ELR (cell line): ENCODE measurements at regions not wholly inside any gene's neighbourhood (a gene's known extent, or its start where the extent isn't known, plus 50 kb on each side); places are given as distances from the start of the nearest gene placed in this dataset.

ENCODE experiments used
- DNase-seq: peaks from one replicate; pipeline ENCODE4 v3.0.0-alpha.2; 2015; ENCODE audit warnings: low read depth

- no peak for DNase-seq
Observed at GRCh38 chr2:23291239-23291638, 93.7 kb upstream of the KLHL29 start.

DNA sequence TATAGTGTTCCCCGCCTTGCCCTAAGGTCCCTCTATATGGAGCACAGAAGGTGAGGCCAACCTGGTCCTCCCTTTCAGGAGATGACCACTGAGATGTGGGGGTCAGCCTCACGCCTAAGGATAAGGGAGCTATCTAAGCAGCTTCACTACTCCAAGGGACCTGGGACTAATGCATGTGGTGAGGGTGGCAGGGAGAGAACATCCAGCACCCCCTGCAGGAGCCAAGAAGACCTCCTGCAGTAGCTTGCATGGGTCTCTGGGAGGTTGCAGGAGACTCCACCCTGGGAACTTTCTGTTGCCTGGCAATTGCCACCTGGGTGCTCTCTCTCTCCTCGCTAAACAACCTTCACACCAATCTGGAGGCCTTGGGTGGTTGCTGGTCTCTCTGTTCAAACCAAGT, 93.0 kb upstream of the KLHL29 start:
- DNase-seq = no peak

- DNase-seq = no peak
Observed at GRCh38 chr2:23293063-23293462, 91.9 kb upstream of the KLHL29 start.

- DNase-seq = no peak
Observed at GRCh38 chr2:23293731-23294130, 91.2 kb upstream of the KLHL29 start.

GRCh38 chr2:23294238-23294637, 90.7 kb upstream of the KLHL29 start:
- DNase-seq = no peak

- no peak for DNase-seq
Observed at GRCh38 chr2:23296691-23297090, 88.3 kb upstream of the KLHL29 start.

GRCh38 chr2:23297112-23297511, 87.9 kb upstream of the KLHL29 start:
- no peak for DNase-seq

DNA sequence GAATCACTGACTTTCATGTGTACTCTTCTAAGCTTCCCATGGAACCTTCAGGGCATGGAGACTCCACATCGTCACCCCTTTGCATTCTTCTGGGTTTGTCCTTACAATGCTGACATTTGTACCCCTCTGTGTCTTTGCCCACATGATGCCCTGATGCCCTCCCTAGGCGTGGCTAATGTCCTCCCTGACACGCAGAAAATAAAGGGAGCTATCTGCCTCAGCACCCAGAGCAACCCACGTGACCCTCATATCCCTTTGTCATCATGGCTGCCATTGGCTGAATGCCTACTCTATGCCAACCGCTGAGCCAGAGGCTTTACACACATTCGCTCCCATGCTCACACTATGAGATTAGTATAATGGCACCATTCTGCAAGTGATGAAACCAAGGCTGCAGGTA, 86.4 kb upstream of the KLHL29 start:
- DNase-seq = no peak

DNA sequence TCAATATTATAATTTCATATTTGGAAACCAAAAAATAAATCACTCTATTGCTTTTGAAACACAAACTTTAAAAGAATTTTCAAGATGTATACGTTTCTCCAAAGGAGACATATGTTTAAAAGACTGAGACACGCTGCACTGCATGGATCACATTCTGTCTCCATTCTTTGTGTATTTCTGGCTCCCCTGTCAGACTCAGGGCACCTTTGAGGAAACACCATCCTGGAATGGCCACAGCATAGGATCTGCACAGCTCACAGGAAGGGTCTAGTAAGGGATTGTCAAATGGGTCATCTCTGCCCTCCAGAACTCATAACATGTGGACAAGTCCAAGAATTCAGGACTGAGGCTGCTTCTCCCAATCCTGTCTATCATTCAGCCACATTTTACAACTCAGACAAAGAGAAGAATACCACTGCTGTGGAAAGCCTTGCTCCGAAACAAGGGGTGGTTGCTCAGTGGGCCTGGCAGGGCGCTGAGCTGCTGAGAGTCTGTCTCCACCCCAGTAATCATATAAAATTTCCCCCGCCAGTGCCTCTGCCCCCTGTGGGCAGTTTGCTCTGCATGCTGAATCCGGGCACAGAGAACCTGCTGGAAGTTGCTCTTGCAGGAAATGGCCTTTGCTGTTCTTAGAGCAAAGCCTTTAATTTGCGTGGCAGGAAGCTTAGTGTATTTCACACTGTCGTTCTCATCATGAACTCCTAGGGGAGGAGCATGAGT, 85.3 kb upstream of the KLHL29 start:
- DNase-seq = no peak

DNA sequence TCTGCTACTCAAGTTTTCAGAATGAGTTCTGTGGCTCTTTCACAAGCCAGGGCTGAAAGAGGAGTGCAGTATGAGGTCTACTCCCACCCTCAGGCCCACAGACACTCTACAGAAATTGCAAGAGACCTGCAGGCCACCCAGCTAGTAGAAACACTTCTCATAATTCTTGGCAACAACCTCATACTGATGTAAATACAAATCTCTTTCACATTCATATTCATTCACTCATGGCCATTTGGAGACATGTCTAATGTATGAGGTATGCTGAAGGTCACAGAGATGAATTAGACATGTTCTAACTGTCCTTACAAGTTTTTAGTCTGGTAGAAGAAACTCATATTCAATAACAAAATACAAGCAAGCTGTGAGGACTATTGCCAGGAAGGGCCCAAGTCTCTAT, 83.8 kb upstream of the KLHL29 start:
- DNase-seq = peak; percentile 30

DNA sequence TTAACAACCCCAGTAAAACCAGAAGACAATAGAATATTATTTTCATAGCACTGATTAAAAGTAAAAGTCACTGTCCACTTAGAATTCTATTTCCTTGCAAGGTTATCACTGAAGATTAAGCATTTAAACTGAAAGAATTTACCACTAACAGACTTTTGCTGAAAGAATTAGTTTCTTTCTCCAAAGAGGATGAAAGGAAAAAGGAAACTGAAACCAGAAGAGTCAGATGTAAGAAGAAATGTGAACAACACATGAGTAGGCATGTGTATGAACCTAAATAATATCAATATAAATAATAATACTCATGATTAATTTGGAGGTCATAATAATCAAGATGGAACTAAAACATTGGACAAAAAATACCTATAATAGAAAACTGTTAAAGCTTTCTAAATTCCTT, 82.4 kb upstream of the KLHL29 start:
- DNase-seq = peak; percentile 28

DNA sequence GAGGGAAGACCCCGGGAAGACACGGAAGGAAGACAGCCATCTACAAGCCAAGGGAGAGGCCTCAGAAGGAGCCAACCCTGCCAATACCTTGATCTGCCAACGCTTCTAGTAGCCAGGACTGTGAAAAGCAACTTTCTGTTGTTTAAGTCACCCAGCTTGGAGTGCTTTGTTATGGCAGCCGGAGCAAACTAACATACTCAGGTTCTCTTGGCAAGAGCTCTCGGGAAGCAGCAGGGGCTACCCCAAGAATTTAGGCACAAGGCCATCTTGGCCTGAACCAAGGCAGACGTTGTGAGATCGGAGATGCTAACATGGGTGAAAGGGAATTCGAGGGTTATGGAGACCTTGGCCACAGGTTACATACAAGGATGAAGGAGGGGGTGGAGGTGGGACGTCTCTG, 78.6 kb upstream of the KLHL29 start:
- DNase-seq = no peak

DNA sequence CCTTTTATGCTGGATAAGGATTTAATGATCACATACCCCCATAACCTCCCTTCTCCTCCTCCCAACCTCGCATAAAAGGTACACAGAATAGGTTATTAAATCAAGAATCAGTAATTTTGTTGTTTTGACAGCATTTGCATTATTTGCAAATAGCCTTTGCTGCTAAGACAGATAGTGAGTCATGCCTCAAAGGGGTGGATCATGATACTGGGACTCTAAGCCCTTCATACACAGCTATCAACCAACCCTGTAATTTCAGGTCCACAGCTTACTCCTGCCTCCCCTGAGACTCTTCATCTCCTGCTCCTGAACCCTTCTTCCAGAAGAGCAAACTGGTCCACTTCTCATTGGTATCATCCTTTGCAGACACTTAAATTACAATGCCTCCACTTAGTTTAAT, 73.8 kb upstream of the KLHL29 start:
- DNase-seq = no peak

- DNase-seq = peak; percentile 49
Observed at GRCh38 chr2:23312996-23313606, 71.9 kb upstream of the KLHL29 start.

DNA sequence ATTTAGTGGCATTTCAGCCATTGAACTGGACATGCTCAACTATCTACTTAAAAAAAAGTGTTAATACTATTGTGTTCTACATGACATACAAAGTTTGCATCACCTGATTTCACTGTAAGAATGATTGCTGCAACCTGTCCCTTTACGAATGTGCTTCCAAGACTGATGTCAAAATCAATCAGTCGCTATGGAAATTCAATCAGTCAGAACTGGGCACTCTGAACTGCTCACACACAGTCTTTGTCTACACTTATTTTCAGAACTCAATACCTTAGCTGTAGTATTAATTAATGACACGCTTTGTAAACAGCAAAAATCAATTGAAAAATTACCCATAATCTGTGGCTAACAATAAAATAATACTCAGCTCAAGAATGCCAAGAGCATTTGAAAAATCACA, 70.3 kb upstream of the KLHL29 start:
- DNase-seq = no peak

DNA sequence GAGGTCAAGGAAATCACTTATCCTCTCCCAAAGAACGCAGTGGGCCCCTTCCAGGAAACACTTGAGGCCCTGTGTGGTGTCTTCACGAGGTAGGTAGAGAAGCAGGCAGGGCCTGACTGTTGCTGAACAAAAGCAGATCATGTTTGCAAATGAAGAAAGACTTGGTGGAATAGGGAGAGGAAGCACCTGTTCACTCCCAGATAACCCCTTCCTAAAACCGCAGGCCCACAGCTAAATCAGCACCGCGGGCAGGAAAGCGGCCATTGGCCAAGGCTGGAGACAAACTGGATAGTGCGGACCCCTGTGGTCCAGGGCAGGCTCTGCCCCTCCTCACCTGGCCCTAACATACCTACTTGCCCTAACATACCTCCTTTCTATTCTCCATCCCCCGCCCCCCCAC, 64.9 kb upstream of the KLHL29 start:
- DNase-seq = no peak

DNA sequence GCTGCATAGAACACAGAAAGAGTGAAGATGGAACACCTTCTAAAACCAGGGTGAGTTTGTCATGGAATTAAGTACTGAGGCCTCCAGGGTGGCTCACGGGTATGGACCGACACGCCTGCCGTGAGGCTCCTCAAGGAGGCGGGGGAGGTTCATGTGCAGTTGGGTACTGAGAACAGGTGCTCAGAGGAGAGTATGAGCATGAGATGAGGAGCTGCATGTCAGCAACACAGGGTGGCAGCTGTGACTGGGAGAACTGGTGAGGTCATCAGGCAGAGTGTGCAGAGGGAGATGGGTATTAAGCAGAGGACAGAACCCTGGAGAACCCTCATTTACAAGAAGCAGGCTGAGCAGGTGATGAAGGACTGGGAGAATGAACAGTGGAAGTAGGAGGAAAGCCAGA, 63.2 kb upstream of the KLHL29 start:
- no peak for DNase-seq

- no peak for DNase-seq
Observed at GRCh38 chr2:23322567-23323197, 62.3 kb upstream of the KLHL29 start.

DNA sequence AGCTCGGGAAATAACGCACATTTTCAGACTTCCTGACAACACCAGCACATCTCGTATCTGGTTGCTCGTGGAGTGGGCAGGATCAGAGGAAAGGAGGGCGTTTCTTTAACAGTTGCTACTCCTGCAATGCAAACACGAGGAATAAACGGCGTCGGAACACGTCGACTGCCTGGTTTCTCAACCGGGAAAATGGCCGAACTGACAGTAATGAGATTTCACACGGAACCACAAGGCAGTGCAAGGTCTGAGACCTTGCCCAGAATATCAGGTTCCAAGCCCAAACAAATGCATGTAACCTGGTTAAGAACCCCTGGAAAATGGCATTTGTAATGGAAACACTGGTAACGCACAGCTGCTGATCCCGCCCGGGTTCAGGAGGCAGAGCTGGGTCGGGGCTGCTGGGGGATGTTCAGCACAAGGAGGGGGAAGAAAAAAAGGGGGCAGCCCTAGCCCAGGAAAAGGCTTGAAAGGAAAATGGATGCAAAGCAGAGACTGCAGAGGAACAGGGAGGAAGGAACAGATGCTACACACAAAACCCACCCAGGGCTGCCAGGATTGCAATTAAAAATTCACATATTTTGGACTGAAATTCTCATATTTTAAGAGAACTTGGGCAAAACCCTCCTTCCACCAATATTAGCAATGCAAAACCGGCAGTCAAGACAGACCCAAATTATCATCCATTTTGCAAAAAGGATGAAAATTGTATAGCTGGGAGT, 61.6 kb upstream of the KLHL29 start:
- no peak for DNase-seq

- no peak for DNase-seq
Observed at GRCh38 chr2:23323917-23324680, 60.9 kb upstream of the KLHL29 start.

DNA sequence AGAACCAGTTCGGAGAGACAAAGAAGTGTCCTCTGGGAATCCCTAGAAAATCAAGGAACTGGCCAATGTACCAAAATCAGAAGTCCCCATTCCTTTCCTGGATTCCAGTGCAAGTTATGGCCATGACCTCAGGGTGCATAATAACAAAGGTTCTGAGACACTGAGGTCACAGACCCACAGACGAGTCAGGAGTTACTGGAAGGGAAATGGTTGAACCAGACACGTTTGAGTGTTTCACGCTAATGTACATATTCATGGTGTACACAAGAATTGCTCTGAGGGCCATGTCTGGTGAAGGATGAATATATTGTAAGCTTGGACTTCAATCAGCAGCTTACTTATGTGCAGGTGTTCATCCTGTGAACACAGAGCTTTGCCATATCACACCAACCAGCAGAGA, 58.6 kb upstream of the KLHL29 start:
- DNase-seq = no peak

DNA sequence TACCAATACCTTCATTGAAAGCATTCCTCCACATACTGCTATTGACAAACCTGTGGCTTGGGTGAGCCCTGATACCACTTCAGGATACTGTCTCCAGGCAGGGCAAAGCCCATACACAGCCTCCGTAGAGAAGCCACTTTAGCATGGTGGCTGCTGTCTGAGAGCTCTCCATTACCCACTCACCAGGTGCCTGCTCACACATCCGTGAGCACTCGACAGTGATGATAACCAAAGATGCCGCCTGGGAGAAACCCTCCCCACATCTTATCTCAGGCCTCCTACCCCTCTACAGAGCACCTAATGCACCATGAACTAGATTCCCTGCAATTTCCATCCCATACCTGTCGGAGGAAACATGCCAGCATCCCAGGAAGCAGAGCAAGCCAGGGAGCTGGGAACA, 57.6 kb upstream of the KLHL29 start:
- no peak for DNase-seq
